ACHN (cell line): ENCODE measurements at regions not wholly inside any gene's neighbourhood (a gene's known extent, or its start where the extent isn't known, plus 50 kb on each side); places are given as distances from the start of the nearest gene placed in this dataset.

Experiments
- DNase-seq: peaks from one replicate; pipeline ENCODE4 v3.0.0-alpha.2; 2015
- in situ Hi-C: cut with HindIII; loops from 2 replicates; pipeline ENCODE4 v1.10.0; 2017; ENCODE audit warnings: low sequenced_read_pairs, low pct_ligation_motif_present, low pct_unique_long_range_greater_than_20kb

GRCh38 chr2:16405551-16405950, 260.1 kb downstream of the CYRIA start:
- in situ Hi-C loops = no loop called here
- no peak for DNase-seq

GRCh38 chr2:16404551-16405300, 260.9 kb downstream of the CYRIA start:
- in situ Hi-C loops = no loop called here
- no peak for DNase-seq

GRCh38 chr2:16404146-16404545, 261.5 kb downstream of the CYRIA start:
- DNase-seq = no peak
- in situ Hi-C loops = no loop called here

- no peak for DNase-seq
- in situ Hi-C loops = no loop called here
Observed at GRCh38 chr2:16402891-16403290, 262.7 kb downstream of the CYRIA start.

GRCh38 chr2:16401761-16402300, 263.8 kb downstream of the CYRIA start:
- DNase-seq = no peak
- in situ Hi-C loops = no loop called here

- DNase-seq = no peak
- in situ Hi-C loops = no loop called here
Observed at GRCh38 chr2:16400127-16400623, 265.5 kb downstream of the CYRIA start.

- in situ Hi-C loops = no loop called here
- DNase-seq = no peak
Observed at GRCh38 chr2:16398486-16399043, 267.1 kb downstream of the CYRIA start.

- no peak for DNase-seq
- in situ Hi-C loops = no loop called here
Observed at GRCh38 chr2:16397681-16398475, 267.8 kb downstream of the CYRIA start.

GRCh38 chr2:16396986-16397385, 268.6 kb downstream of the CYRIA start:
- in situ Hi-C loops = no loop called here
- DNase-seq = no peak

GRCh38 chr2:16396171-16396570, 269.5 kb downstream of the CYRIA start:
- in situ Hi-C loops = no loop called here
- DNase-seq = no peak

- no peak for DNase-seq
- in situ Hi-C loops = no loop called here
Observed at GRCh38 chr2:16395601-16396000, 270.0 kb downstream of the CYRIA start.

GRCh38 chr2:16394986-16395550, 270.6 kb downstream of the CYRIA start:
- in situ Hi-C loops = no loop called here
- no peak for DNase-seq

- in situ Hi-C loops = no loop called here
- no peak for DNase-seq
Observed at GRCh38 chr2:16394072-16394985, 271.3 kb downstream of the CYRIA start.

GRCh38 chr2:16393500-16394071, 272.0 kb downstream of the CYRIA start:
- no peak for DNase-seq
- in situ Hi-C loops = no loop called here

GRCh38 chr2:16392647-16393499, 272.8 kb downstream of the CYRIA start:
- DNase-seq = no peak
- in situ Hi-C loops = no loop called here

- DNase-seq = no peak
- in situ Hi-C loops = no loop called here
Observed at GRCh38 chr2:16391986-16392385, 273.6 kb downstream of the CYRIA start.

GRCh38 chr2:16390561-16390960, 275.1 kb downstream of the CYRIA start:
- DNase-seq = no peak
- in situ Hi-C loops = no loop called here
